HG03280 (cell line): ENCODE measurements at regions not wholly inside any gene's neighbourhood (a gene's known extent, or its start where the extent isn't known, plus 50 kb on each side); places are given as distances from the start of the nearest gene placed in this dataset.
"Not testable (repeated sequence)": the region's sequence is repeated elsewhere in the genome, so short reads cannot be mapped to it uniquely, and the experiment has no call there.

Source experiments
- ATAC-seq: cut with Tn5 transposase; IDR thresholded peaks from one replicate; pipeline ENCODE4 v1.9.1; 2021; ENCODE audit warnings: mild to moderate bottlenecking, moderate library complexity; ENCODE audit not compliant: unreplicated experiment

- no peak for ATAC-seq
Measured at GRCh38 chr6:148602136-148602535, 144.7 kb upstream of the UST start.

- ATAC-seq: no peak
Measured at GRCh38 chr6:148608199-148608951, 138.5 kb upstream of the UST start.

GRCh38 chr6:148611213-148611612 lies 135.6 kb upstream of the UST start:
- ATAC-seq: no peak

- ATAC-seq: no peak
Measured at GRCh38 chr6:148612043-148612442, 134.8 kb upstream of the UST start.

- no peak for ATAC-seq
Measured at GRCh38 chr6:148614602-148615001, 132.2 kb upstream of the UST start.

- no peak for ATAC-seq
Measured at GRCh38 chr6:148616841-148617240, 130.0 kb upstream of the UST start.

GRCh38 chr6:148617530-148617929 lies 129.3 kb upstream of the UST start:
- ATAC-seq: no peak

GRCh38 chr6:148619891-148620290 lies 126.9 kb upstream of the UST start:
- ATAC-seq: no peak

GRCh38 chr6:148620579-148621298 lies 126.1 kb upstream of the UST start:
- ATAC-seq: peak; percentile 74

GRCh38 chr6:148625609-148626008 lies 121.2 kb upstream of the UST start:
- no peak for ATAC-seq

- ATAC-seq: no peak
Measured at GRCh38 chr6:148628251-148628650, 118.6 kb upstream of the UST start.

GRCh38 chr6:148629181-148629580 lies 117.6 kb upstream of the UST start:
- no peak for ATAC-seq

GRCh38 chr6:148629592-148630465 lies 117.0 kb upstream of the UST start:
- no peak for ATAC-seq

GRCh38 chr6:148635070-148635743 lies 111.6 kb upstream of the UST start:
- ATAC-seq: no peak

- not testable (repeated sequence) for ATAC-seq
Measured at GRCh38 chr6:148641836-148642235, 105.0 kb upstream of the UST start.

GRCh38 chr6:148643208-148643607 lies 103.6 kb upstream of the UST start:
- not testable (repeated sequence) for ATAC-seq

- not testable (repeated sequence) for ATAC-seq
Measured at GRCh38 chr6:148645049-148645448, 101.8 kb upstream of the UST start.

GRCh38 chr6:148648754-148649453 lies 97.9 kb upstream of the UST start:
- no peak for ATAC-seq

- no peak for ATAC-seq
Measured at GRCh38 chr6:148649454-148649963, 97.3 kb upstream of the UST start.

GRCh38 chr6:148650941-148651505 lies 95.8 kb upstream of the UST start:
- no peak for ATAC-seq
